SIG-M5 treated with dmso at 0.1 percent for 504 hours (cell line): ENCODE measurements at regions not wholly inside any gene's neighbourhood (a gene's known extent, or its start where the extent isn't known, plus 50 kb on each side); places are given as distances from the start of the nearest gene placed in this dataset.
"Not testable (repeated sequence)": the region's sequence is repeated elsewhere in the genome, so short reads cannot be mapped to it uniquely, and the experiment has no call there.

Experiments
- DNase-seq: peaks from one replicate; lab custom pipeline; 2025; ENCODE audit not compliant: unreplicated experiment; lab: John Stamatoyannopoulos, UW

DNA sequence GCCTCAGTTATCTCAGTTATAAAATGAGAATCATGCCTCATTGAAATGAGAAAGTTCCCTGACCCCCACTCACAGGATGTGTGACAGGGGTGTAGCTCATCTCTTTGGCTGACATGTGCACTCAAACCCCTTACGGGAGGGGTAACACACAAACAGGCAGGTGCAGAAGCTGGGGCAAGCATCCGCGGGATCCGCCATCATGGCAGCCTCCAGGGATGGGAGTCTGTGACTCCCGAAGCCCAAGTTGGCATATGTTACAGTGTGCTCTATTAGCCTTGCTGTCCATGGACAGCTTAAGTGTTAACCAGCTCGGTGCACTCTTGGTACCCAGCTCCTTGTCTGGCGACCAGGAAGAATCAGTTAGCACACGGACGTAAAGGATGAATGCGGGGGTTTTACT, 822.7 kb upstream of the SEMA6D start:
- DNase-seq: no peak

DNA sequence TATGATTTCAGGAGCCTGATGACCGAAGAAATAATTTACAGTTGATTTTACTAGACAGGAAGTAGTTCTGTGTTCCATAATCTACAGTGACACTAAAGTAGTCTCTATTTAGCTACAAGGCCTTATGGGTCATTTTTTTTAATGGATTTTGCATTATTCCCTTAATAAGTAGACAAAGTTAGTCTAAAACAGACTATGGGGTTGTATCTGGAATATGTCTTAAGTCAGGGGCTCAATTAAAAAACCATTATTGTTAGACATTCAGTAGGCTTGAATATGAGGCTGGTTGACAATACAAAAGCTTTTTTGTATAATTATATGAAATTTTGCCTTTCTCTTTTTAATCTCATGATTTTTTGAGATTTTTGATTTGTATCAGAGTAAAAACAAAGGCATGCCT, 820.0 kb upstream of the SEMA6D start:
- DNase-seq: no peak

DNA sequence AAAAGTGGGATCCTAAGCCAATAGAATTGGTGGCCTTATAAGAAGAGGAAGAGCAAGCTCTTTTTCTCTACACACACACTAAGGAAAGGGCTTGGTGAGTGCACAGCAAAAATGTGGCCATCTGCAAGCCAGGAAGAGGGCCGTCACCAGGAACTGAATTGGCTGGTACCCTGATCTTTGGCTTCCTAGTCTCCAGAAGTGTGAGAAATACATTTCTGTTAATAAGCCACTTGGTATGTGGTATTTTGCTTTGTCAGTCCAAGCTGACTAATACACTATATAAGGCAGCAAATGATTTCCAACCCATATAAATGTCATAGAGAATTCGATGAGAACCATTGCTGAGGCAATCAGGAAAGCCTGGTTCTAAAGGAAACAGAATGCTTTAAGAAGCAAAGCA, 816.3 kb upstream of the SEMA6D start:
- no peak for DNase-seq

DNA sequence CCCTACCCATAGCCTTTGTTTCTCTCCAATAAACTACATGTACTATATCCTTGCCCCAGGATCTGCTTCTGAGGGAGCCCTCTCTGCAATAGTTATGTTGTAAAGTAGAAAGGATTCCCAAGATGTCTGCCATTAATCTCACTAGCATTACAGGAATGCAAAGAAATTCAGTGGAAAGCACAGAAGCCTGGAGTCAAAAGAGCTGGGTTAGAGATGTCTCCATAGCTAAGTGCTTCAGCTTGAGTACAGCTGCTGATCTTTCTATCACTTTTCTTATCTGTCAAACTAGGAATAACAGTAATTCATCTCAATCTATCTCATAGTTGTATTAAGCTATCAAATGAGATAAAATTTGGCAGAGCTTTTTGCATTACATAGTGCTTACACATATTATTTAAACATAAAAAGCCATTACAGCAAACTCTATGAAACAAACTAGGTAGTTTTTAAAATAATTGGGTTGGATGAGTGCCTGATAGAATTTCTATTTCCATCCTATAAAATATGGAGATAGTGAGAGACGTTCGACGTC, 799.5 kb upstream of the SEMA6D start:
- no peak for DNase-seq

DNA sequence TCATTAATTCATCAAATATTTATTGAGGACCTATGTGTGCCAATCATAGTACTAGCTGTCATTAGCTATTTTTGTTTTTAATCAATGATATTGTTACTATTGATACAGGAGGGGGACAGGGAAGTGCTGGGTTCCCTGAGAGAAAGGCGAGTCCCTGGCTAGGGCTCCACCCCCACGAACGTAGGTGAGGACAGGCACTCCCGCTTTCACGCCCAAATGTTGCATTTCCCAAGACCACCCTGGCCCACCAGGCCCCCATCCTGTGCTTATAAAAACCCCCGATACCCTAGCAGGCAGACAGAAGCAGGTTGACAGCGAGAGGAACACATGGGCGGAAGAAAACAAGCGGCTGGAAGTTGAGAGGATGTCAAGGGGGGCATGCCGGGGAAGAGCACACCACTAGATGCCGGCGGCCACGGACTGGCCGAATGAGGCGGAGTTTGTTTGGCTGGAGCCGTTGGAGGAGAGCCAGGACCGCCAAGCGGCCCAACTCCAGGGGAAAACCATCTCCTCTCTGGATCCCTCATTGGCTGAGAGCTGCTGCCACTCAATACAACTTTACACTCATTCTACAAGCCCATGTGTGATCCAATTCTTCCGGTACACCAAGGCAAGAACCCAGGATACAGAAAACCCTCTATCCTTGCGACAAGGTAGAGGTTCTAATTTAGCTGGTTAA, 798.7 kb upstream of the SEMA6D start:
- no peak for DNase-seq

DNA sequence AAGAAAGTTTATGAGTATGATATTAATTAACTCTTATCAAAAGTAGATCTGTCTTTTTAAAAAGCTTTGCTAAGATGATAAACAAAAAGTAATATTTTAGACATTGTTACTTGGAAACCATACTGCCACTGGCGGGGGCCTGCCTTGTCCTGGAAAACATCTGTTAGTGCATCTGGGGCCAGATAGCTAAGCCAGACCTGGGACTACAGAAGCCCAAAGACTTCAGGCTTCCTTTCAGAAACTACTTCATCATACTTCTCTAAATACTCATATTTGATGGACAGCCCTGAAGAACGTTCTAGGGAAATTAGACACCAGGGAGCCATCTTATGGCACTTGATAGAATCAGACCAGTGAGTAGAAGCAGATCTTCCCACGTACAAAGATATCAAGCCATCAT, 795.4 kb upstream of the SEMA6D start:
- DNase-seq: no peak

DNA sequence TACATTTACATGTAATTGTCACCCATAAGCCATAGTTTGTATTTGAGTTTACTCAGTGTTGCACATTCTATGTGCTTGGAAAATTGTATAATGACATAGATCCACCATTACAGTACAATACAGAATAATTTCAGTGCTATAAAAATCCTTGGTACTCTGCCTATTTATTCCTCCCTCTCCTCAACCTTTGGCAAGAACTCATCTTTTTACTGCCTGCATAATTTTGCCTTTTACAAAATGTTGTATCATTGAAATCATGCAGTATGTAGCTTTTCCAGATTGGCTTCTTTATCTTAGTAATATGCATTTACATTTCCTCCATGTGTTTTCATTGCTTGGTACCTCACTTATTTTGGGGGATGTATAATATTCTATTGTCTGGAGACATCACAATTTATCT, 786.9 kb upstream of the SEMA6D start:
- no peak for DNase-seq

DNA sequence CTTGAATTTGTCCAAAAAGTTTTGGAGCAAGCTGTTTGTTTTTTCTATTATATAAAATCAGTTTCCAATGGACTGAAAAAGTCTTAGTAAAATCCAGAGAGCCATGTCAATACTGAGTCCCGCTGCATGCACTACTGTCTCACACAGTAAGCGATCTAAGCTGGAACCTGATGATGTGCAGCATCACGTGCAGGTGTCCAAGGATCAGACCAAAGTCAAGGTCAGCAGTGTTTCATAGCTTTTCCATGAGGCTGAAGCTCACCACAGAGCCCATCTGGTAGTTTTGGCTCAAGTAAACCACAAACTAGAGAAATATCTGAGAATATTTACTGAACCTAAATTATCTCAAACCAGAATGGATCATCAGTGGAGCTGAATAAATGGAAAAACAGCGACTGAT, 784.0 kb upstream of the SEMA6D start:
- no peak for DNase-seq

DNA sequence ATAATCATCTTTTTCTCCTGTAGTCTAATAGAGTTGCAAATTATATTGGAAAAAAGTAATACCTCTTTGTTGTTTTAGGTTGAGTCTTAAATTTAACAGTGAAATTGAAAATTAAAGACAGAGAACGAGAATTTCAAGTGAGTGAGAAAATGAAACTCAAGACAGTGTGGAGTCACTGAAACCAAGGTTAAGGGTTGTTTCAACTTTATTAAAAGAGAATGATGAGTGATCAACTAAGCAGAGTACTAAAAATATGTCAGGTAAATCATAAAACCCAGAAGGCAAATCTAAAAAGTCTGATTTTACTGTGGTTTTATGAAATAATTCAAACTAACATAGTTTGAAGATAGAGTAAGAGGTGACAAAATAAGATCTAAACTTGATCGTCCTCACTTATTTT, 782.5 kb upstream of the SEMA6D start:
- DNase-seq: no peak

DNA sequence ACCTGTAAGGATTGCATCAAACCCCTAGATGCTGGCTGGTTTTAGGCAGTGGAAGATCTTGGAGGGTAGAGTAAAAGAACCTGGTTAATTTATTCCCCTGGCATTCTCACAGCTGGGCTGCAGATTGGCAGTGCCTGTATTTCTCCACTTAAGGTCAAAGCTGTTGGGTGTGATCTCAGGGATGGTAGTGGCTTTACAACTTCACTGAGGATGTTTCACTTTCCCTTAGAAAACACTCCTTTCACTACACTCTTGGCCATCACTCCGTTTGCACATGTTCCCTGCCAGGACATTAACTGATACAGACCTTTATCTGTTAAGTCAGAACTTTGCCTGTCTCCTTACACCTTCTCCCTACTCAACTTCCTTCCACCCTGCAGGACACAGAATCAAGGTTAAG, 779.1 kb upstream of the SEMA6D start:
- no peak for DNase-seq

DNA sequence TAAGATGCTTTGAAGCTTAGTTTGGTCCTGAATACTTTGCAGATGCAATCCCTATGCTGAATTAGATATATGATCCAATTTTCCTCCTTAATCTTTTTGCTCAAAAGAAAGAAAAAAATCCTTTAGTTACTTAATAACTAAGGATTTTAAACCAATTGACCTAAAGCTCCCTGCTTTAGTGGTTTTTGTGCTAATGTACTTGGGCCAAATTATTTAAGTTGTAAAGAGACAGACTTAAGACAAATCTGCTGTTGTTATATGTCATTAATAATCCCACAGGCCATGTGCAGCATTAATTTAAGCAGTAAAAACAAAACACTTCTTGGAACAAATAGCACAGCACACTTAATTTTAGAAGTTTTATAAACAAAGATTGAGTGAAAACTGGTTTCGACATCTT, 776.1 kb upstream of the SEMA6D start:
- no peak for DNase-seq

DNA sequence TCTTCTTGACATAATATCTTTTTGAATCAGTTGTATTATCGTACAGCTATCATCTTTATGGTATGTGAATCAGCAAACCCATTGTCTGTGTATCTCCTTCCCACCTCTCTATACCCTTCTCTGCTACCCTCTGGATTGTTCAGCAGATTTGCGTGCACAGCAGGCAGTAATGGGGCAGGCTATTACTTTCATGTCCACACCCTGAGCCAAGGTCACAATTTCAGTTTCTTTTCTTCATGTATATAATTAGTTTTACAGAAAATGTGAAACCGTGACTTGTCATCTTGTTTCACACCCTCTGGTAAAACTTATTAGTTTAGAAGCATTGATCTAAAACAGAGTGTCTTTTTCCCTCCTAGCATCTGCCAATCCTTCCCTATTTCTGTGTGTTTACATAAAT, 770.4 kb upstream of the SEMA6D start:
- no peak for DNase-seq

DNA sequence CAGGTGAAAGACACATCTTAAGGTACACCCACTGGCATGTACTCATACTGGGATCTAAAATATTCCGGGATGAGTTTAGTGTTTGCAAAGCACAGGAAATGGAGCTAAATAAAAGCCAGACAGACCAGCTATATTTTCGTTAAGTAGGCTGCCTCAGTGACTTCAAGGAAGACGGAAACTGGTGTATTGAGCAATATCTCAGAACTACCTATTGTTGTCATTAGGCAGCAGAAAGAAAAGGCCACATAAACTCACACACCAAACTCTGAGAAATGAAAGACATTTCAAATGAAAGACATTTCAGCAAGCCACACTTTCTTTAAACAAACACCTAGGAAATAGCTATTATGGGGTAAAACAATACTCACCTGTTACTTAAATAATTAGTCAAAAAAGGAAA, 761.7 kb upstream of the SEMA6D start:
- DNase-seq: no peak

DNA sequence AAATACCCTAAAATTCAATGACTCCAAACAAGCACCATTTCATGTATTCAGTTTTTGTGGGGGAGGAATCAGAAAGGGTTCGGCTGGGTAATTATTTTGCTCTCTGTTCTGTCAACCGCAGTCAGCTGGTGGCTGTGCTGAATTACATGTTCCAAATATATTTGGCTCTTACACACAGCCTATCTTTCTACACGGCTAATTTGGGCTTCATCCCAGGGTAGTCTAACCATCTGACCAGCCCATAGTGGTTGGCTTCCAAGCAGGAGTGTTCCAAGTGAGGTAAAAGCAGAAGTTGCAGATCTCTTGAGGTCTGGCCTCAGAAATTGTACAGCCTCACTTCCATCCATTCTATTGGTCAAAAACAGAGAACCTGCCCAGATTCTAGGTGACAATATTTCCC, 760.8 kb upstream of the SEMA6D start:
- DNase-seq: no peak

DNA sequence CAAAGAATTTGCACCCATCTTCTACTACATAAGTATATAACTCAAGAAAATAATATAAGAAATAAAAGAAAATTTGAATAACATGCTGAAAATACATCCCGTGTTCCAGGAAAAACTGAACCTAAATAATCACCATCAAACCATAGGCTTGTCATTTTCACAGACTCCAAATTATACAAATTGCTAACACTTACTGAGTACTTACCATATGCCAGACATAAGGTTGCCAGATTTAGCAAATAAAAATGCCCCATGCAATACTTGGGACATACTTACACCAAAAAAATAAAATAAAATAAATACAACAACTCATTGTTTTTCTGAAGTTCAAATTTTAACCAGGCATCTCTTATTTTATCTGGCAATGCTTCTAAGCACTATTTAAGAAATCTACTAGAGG, 760.4 kb upstream of the SEMA6D start:
- no peak for DNase-seq

DNA sequence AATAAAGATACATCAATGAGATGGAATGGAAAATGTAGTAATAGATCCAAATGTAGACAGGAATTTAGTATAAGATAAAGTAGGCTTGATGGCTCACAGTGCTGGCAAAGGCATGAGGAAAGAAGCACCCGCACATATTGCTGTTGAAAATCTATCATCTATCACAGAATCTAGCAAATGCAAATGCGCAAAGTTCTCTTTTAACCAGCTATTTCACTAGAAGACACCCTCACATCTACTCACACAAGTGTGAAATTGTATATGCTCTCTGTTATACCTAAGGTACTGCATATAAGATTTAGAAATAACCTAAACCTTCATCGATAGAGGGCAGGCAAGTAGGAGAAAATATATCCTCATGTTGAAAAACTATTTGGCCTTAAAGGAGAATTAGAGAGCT, 756.7 kb upstream of the SEMA6D start:
- no peak for DNase-seq

DNA sequence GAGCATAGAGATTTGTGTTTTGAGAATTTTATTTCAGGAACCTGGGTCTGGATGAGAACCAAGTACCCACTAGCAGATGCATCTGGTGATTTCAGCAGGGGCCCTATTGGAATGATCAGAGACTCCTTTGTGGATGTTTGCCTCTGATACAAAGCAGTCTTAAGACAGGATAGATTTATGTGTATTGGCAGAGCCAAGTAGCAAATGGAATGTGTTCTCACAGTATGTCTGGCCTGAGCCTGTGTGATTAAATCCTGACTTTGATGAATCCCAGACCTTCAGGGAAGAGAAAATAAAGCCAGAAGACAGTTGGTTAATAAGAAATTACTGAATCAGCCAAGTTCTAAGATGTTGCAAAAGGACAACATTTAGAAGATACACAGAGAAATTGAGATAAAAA, 755.5 kb upstream of the SEMA6D start:
- no peak for DNase-seq

DNA sequence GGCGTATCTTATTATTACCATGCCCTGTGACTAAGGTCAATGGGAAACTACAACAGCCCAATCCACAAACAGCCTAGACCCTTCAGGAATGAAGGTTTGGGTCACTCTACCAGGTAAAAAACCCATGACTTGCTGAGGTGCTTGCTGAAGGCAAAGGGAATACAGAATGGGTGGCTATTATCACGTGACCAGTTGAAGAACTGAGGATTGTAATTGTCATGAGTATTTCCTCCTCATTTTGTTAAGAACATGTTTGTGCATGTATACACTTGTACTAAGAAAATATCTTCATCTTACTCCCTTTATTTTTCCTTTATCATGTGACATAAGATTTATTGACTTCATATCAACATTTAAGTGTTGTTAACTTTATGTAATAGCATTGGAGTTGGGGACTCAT, 729.2 kb upstream of the SEMA6D start:
- DNase-seq: not testable (repeated sequence)

DNA sequence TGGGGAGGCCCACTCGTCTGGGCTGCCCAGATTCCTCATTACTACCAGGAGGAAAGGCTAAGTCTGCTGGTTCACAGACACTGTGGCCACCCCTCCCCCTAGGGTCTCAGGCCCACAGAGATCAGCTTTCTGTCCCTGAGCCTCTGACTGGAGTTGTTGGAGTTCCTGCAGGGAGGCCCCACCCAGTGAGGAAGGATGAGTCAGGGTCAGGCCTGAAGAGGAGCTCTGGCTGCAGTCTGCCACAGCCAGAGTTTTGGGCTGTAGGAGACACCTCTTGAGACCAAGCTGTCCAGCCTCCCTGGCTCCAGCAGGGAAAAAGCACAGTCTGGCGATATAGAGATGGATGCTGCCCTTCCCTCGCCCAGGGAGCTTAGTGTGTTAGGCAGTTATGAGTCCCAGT, 720.9 kb upstream of the SEMA6D start:
- no peak for DNase-seq

DNA sequence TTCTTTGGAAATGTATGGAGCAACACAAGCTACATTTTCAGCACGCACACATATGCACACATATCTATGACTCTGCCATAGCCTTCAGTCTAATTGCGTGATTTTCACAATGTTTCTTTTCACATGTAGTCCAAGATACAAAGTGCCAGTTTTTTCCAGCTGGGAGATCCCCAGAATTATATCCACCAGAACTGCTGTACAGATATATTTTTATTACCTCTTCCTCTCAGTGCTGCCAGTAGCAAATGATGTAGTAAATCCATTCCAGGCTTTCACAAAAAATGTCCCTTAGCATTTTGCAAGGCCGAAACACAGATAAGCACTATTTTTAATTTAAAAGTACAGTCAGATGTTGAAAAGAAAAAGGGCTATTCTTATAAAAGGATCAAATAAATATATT, 719.8 kb upstream of the SEMA6D start:
- no peak for DNase-seq

DNA sequence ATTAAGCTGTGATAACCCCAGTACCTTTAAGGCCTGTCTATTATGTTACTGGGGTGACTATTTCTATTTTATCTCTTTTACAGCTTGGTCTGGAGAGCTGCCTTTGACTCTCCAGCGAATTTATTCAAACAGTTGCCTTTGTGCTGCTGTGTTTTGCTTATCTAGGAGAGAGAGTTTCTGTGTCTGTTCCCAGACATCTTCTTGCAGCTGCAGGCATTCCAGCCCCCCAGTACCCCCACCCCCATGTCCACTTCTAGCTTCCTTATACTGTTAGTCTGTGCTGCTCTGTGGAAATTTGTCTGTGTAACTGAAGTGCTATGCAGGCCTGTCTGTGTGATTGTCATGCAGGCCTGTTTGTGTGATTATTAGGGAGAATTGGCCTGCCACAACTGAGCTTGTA, 713.7 kb upstream of the SEMA6D start:
- no peak for DNase-seq

DNA sequence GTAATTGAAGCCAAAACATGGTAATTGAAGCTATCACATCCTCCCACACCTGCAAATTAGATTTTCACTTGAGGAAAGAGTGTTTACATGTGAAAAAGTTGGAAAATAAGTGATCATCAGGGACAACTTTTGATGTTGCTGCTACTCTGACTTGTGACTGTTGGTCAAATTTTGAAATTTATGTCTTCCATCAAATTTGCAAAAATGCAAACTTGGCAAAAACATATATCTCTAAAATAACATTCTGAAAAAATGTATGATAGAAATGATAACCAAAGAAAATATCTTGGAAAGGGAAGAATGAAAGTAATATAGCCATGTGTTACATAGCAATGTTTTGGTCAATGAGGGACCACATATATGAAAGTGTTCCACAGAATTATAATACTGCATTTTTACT, 703.9 kb upstream of the SEMA6D start:
- DNase-seq: no peak

DNA sequence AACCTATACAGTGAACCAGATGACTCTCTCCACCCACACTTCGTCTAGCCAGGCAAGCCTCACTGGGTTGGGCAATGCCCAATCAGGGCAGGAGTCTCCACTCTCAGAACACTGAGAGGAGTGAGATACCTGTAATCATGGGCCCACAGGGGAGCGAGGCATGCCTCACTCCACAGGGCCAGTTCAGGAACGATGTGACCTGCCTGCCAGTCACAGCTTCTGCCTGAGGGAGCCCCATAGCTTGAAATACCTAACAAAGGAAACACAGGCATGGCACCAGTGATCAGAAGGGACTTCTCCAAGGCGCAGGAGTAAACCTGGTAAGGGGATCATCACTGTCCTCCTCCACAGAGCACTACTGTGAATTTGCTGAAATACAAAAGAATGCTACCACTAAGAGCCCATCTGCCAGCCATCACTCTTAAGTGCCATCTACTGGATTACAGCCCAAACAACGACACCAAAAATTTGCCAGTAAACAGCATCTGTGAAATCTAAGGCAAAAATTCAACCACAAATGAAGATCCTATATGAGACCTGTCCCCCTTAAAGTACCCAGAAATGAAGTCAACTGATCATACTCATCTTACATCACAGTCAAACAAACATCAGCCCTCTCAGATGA, 689.9 kb upstream of the SEMA6D start:
- DNase-seq: no peak
